ENCODE measurements at regions not wholly inside any gene's neighbourhood (a gene's known extent, or its start where the extent isn't known, plus 50 kb on each side); places are given as distances from the start of the nearest gene placed in this dataset.
"Not testable (repeated sequence)": the region's sequence is repeated elsewhere in the genome, so short reads cannot be mapped to it uniquely, and the experiment has no call there.

DNA sequence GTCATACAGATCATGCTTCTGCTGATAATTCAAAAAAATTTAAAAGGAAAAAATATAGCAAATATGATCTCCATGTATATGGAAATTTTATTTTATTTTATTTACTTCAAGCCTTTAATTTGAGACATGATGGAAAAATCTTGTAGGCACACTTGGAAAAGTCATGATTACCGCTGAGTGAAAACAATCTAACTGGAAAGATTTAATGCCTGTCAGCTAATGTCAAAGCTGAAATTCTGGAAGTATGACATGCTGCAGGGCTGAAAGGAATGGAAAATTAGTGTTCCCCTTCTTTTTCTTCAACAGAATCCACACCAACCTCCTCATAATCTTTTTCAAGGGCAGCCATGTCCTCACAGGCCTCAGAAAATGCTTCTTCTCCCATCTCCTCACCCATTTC is 58.2 kb downstream of the RPRM start:
- no peak overlapping the region for H3K4me3 ChIP-seq (ENCODE audit: low read depth, low read length)
- TF ChIP-seq, protein P1, sequence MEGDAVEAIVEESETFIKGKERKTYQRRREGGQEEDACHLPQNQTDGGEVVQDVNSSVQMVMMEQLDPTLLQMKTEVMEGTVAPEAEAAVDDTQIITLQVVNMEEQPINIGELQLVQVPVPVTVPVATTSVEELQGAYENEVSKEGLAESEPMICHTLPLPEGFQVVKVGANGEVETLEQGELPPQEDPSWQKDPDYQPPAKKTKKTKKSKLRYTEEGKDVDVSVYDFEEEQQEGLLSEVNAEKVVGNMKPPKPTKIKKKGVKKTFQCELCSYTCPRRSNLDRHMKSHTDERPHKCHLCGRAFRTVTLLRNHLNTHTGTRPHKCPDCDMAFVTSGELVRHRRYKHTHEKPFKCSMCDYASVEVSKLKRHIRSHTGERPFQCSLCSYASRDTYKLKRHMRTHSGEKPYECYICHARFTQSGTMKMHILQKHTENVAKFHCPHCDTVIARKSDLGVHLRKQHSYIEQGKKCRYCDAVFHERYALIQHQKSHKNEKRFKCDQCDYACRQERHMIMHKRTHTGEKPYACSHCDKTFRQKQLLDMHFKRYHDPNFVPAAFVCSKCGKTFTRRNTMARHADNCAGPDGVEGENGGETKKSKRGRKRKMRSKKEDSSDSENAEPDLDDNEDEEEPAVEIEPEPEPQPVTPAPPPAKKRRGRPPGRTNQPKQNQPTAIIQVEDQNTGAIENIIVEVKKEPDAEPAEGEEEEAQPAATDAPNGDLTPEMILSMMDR (conservative IDR thresholded peaks at IDR 0.05; ENCODE audit: low read depth, low read length): no peak
- no peak for DNase-seq (ENCODE audit: low read depth)

DNA sequence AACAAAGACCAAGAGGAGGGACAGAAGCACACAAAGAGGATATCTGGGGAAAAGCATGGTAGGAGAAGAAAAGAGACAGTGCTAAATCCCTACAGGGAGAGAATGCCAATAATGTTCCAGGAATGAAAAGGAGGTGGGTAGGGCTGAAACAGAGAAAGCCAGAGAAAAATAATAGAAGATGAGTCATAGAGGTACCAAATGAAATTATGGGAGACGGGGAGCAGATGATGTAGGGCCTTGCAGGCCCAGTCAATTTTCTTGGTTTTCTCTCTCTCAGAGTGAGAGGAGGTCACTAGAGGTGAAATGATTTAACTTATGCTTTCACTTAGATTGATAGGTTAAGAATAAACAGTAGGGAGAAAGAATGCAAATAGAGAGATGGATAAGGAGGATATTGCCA is 61.5 kb downstream of the RPRM start:
- DNase-seq (ENCODE audit: low read depth): no peak
- H3K4me3 ChIP-seq (ENCODE audit: low read depth, low read length): no peak overlapping the region
- TF ChIP-seq, protein P1 (conservative IDR thresholded peaks at IDR 0.05; ENCODE audit: low read depth, low read length): no peak

GRCh38 chr2:153416071-153416470 is 62.5 kb downstream of the RPRM start:
- DNase-seq (ENCODE audit: low read depth): no peak
- TF ChIP-seq, protein P1 (conservative IDR thresholded peaks at IDR 0.05; ENCODE audit: low read depth, low read length): no peak
- H3K4me3 ChIP-seq (ENCODE audit: low read depth, low read length): no peak overlapping the region

GRCh38 chr2:153408710-153409385 is 69.7 kb downstream of the RPRM start:
- TF ChIP-seq, protein P1 (conservative IDR thresholded peaks at IDR 0.05; ENCODE audit: low read depth, low read length): no peak
- DNase-seq (ENCODE audit: low read depth): no peak
- H3K4me3 ChIP-seq (ENCODE audit: low read depth, low read length): no peak overlapping the region

- TF ChIP-seq, protein P1 (conservative IDR thresholded peaks at IDR 0.05; ENCODE audit: low read depth, low read length): no peak
- no peak for DNase-seq (ENCODE audit: low read depth)
- H3K4me3 ChIP-seq (ENCODE audit: low read depth, low read length): no peak overlapping the region
These were observed 73.4 kb downstream of the RPRM start for GRCh38 chr2:153405196-153405595.

DNA sequence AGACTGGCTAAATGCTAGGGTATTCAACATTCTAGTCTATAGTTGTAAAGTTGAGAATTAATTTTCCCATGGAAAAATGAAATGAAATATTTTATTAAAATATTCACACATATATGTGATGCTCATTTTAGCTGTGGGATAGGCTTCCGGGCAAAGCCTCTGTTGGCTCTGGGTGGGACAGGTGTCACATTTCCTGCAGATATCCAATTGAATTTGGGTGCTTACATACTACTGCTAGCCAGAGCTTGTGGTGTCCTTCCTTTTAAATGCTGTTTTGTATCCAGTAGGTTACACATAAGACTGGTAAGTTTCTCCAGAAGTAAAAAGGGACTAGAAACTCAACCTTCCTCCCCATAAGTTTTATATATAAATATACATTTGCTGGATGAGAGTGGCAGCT is 73.8 kb downstream of the RPRM start:
- H3K4me3 ChIP-seq (ENCODE audit: low read depth, low read length): no peak overlapping the region
- TF ChIP-seq, protein P1 (conservative IDR thresholded peaks at IDR 0.05; ENCODE audit: low read depth, low read length): no peak
- no peak for DNase-seq (ENCODE audit: low read depth)

GRCh38 chr2:153403940-153404339 is 74.6 kb downstream of the RPRM start:
- no peak overlapping the region for H3K4me3 ChIP-seq (ENCODE audit: low read depth, low read length)
- no peak for DNase-seq (ENCODE audit: low read depth)
- TF ChIP-seq, protein P1 (conservative IDR thresholded peaks at IDR 0.05; ENCODE audit: low read depth, low read length): no peak

DNA sequence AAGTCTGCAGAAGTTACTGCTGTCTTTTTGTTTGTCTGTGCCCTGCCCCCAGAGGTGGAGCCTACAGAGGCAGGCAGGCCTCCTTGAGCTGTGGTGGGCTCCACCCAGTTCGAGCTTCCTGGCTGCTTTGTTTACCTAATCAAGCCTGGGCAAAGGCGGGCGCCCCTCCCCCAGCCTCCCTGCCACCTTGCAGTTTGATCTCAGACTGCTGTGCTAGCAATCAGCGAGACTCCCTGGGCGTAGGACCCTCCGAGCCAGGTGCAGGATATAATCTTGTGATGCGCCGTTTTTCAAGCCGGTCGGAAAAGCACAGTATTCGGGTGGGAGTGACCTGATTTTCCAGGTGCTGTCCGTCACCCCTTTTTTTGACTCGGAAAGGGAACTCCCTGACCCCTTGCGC is 75.2 kb downstream of the RPRM start:
- not testable (repeated sequence) for DNase-seq (ENCODE audit: low read depth); H3K4me3 ChIP-seq (ENCODE audit: low read depth, low read length)

Data from choroid plexus epithelial cell (primary cell).